ENCODE measurements at regions not wholly inside any gene's neighbourhood (a gene's known extent, or its start where the extent isn't known, plus 50 kb on each side); places are given as distances from the start of the nearest gene placed in this dataset.

- WGBS, 2 experiments, result 66 to 85% methylated on average over 2 to 3 of the region's 3 CpGs
These were observed 716.0 kb upstream of the REG3G start for GRCh38 chr2:78309460-78309859.

GRCh38 chr2:78315368-78315767, 710.1 kb upstream of the REG3G start:
- Histone ChIP-seq H3K9me3 (ENCODE audit: control insufficient read depth, low read length) (no peaks in the 10 kb centered on the region), H3K27me3 (ENCODE audit: control insufficient read depth, insufficient read depth, low read length, poor library complexity, severe bottlenecking) (no peaks in the 10 kb centered on the region), H3K27ac (ENCODE audit: insufficient read depth, low read depth, low read length, poor library complexity, severe bottlenecking) (no peak overlapping the region), H3K4me3 (ENCODE audit: insufficient read depth, low read depth, low read length) (no peak overlapping the region), H3K4me1 (ENCODE audit: control insufficient read depth, insufficient read depth, low read length) (no peaks in the 10 kb centered on the region), H3K36me3 (ENCODE audit: control insufficient read depth, insufficient read depth, low read length) (no peaks in the 10 kb centered on the region)

More at GRCh38 chr2:78309460-78309859, 716.0 kb upstream of the REG3G start:
- Histone ChIP-seq H3K9me3 (ENCODE audit: control insufficient read depth, low read length) (no peaks in the 10 kb centered on the region), H3K4me1 (ENCODE audit: control insufficient read depth, insufficient read depth, low read length) (peaks cover 3% of the 10 kb centered on the region), H3K27ac (ENCODE audit: insufficient read depth, low read depth, low read length, poor library complexity, severe bottlenecking) (no peak overlapping the region), H3K4me3 (ENCODE audit: insufficient read depth, low read depth, low read length) (no peak overlapping the region), H3K27me3 (ENCODE audit: control insufficient read depth, insufficient read depth, low read length, poor library complexity, severe bottlenecking) (no peaks in the 10 kb centered on the region), H3K36me3 (ENCODE audit: control insufficient read depth, insufficient read depth, low read length) (no peaks in the 10 kb centered on the region)

- H3K27ac ChIP-seq (ENCODE audit: insufficient read depth, low read depth, low read length, poor library complexity, severe bottlenecking), result no peak overlapping the region
- no peaks in the 10 kb centered on the region for H3K36me3 ChIP-seq (ENCODE audit: control insufficient read depth, insufficient read depth, low read length)
- H3K9me3 ChIP-seq (ENCODE audit: control insufficient read depth, low read length), result no peaks in the 10 kb centered on the region
- no peaks in the 10 kb centered on the region for H3K4me1 ChIP-seq (ENCODE audit: control insufficient read depth, insufficient read depth, low read length)
- H3K27me3 ChIP-seq (ENCODE audit: control insufficient read depth, insufficient read depth, low read length, poor library complexity, severe bottlenecking), result no peaks in the 10 kb centered on the region
- WGBS, 2 experiments, result 45 to 67% methylated on average over 2 of the region's 2 CpGs
- no peak overlapping the region for H3K4me3 ChIP-seq (ENCODE audit: insufficient read depth, low read depth, low read length)
These were observed 707.2 kb upstream of the REG3G start for GRCh38 chr2:78318275-78318674.

- no peak overlapping the region for H3K4me3 ChIP-seq (ENCODE audit: insufficient read depth, low read depth, low read length)
- H3K4me1 ChIP-seq (ENCODE audit: control insufficient read depth, insufficient read depth, low read length), result no peaks in the 10 kb centered on the region
- no peaks in the 10 kb centered on the region for H3K9me3 ChIP-seq (ENCODE audit: control insufficient read depth, low read length)
- no peaks in the 10 kb centered on the region for H3K36me3 ChIP-seq (ENCODE audit: control insufficient read depth, insufficient read depth, low read length)
- H3K27me3 ChIP-seq (ENCODE audit: control insufficient read depth, insufficient read depth, low read length, poor library complexity, severe bottlenecking), result no peaks in the 10 kb centered on the region
- no peak overlapping the region for H3K27ac ChIP-seq (ENCODE audit: insufficient read depth, low read depth, low read length, poor library complexity, severe bottlenecking)
These were observed 695.3 kb upstream of the REG3G start for GRCh38 chr2:78330193-78330592.

- Histone ChIP-seq H3K27ac (ENCODE audit: insufficient read depth, low read depth, low read length, poor library complexity, severe bottlenecking) (no peak overlapping the region), H3K4me3 (ENCODE audit: insufficient read depth, low read depth, low read length) (no peak overlapping the region), H3K27me3 (ENCODE audit: control insufficient read depth, insufficient read depth, low read length, poor library complexity, severe bottlenecking) (no peaks in the 10 kb centered on the region), H3K4me1 (ENCODE audit: control insufficient read depth, insufficient read depth, low read length) (no peaks in the 10 kb centered on the region), H3K36me3 (ENCODE audit: control insufficient read depth, insufficient read depth, low read length) (no peaks in the 10 kb centered on the region), H3K9me3 (ENCODE audit: control insufficient read depth, low read length) (no peaks in the 10 kb centered on the region)
- WGBS, 2 experiments, result 79% methylated on average over 1 of the region's 3 CpGs; no CpG with 5 or more reads in 1 of the 2 experiments
These were observed 674.3 kb upstream of the REG3G start for GRCh38 chr2:78351208-78351607.

GRCh38 chr2:78353168-78353567, 672.3 kb upstream of the REG3G start:
- H3K27me3 ChIP-seq (ENCODE audit: control insufficient read depth, insufficient read depth, low read length, poor library complexity, severe bottlenecking), result no peaks in the 10 kb centered on the region
- H3K9me3 ChIP-seq (ENCODE audit: control insufficient read depth, low read length), result no peaks in the 10 kb centered on the region
- H3K36me3 ChIP-seq (ENCODE audit: control insufficient read depth, insufficient read depth, low read length), result no peaks in the 10 kb centered on the region
- 89% methylated on average over 1 of the region's 1 CpG; no CpG with 5 or more reads in 1 of the 2 experiments for WGBS, 2 experiments
- H3K4me3 ChIP-seq (ENCODE audit: insufficient read depth, low read depth, low read length), result no peak overlapping the region
- no peaks in the 10 kb centered on the region for H3K4me1 ChIP-seq (ENCODE audit: control insufficient read depth, insufficient read depth, low read length)
- no peak overlapping the region for H3K27ac ChIP-seq (ENCODE audit: insufficient read depth, low read depth, low read length, poor library complexity, severe bottlenecking)

- Histone ChIP-seq H3K4me3 (ENCODE audit: insufficient read depth, low read depth, low read length) (no peak overlapping the region), H3K27me3 (ENCODE audit: control insufficient read depth, insufficient read depth, low read length, poor library complexity, severe bottlenecking) (no peaks in the 10 kb centered on the region), H3K36me3 (ENCODE audit: control insufficient read depth, insufficient read depth, low read length) (no peaks in the 10 kb centered on the region), H3K9me3 (ENCODE audit: control insufficient read depth, low read length) (no peaks in the 10 kb centered on the region), H3K4me1 (ENCODE audit: control insufficient read depth, insufficient read depth, low read length) (no peaks in the 10 kb centered on the region), H3K27ac (ENCODE audit: insufficient read depth, low read depth, low read length, poor library complexity, severe bottlenecking) (no peak overlapping the region)
- WGBS, 2 experiments, result 86 to 97% methylated on average over 2 of the region's 2 CpGs
These were observed 669.5 kb upstream of the REG3G start for GRCh38 chr2:78355967-78356366.

- Histone ChIP-seq H3K27ac (ENCODE audit: insufficient read depth, low read depth, low read length, poor library complexity, severe bottlenecking) (no peak overlapping the region), H3K4me1 (ENCODE audit: control insufficient read depth, insufficient read depth, low read length) (no peaks in the 10 kb centered on the region), H3K4me3 (ENCODE audit: insufficient read depth, low read depth, low read length) (no peak overlapping the region), H3K36me3 (ENCODE audit: control insufficient read depth, insufficient read depth, low read length) (no peaks in the 10 kb centered on the region), H3K9me3 (ENCODE audit: control insufficient read depth, low read length) (no peaks in the 10 kb centered on the region), H3K27me3 (ENCODE audit: control insufficient read depth, insufficient read depth, low read length, poor library complexity, severe bottlenecking) (no peaks in the 10 kb centered on the region)
- 60 to 77% methylated on average over 2 of the region's 2 CpGs for WGBS, 2 experiments
These were observed 641.9 kb upstream of the REG3G start for GRCh38 chr2:78383576-78383975.

GRCh38 chr2:78397198-78397597, 628.3 kb upstream of the REG3G start:
- Histone ChIP-seq H3K36me3 (ENCODE audit: control insufficient read depth, insufficient read depth, low read length) (no peaks in the 10 kb centered on the region), H3K9me3 (ENCODE audit: control insufficient read depth, low read length) (no peaks in the 10 kb centered on the region), H3K27ac (ENCODE audit: insufficient read depth, low read depth, low read length, poor library complexity, severe bottlenecking) (no peak overlapping the region), H3K4me1 (ENCODE audit: control insufficient read depth, insufficient read depth, low read length) (no peaks in the 10 kb centered on the region), H3K4me3 (ENCODE audit: insufficient read depth, low read depth, low read length) (no peak overlapping the region), H3K27me3 (ENCODE audit: control insufficient read depth, insufficient read depth, low read length, poor library complexity, severe bottlenecking) (no peaks in the 10 kb centered on the region)
- 93 to 94% methylated on average over 6 of the region's 6 CpGs for WGBS, 2 experiments

- H3K27ac ChIP-seq (ENCODE audit: insufficient read depth, low read depth, low read length, poor library complexity, severe bottlenecking), result no peak overlapping the region
- no peaks in the 10 kb centered on the region for H3K4me1 ChIP-seq (ENCODE audit: control insufficient read depth, insufficient read depth, low read length)
- H3K4me3 ChIP-seq (ENCODE audit: insufficient read depth, low read depth, low read length), result no peak overlapping the region
- 93% methylated on average over 7 of the region's 7 CpGs for WGBS, 2 experiments
- no peaks in the 10 kb centered on the region for H3K27me3 ChIP-seq (ENCODE audit: control insufficient read depth, insufficient read depth, low read length, poor library complexity, severe bottlenecking)
- H3K9me3 ChIP-seq (ENCODE audit: control insufficient read depth, low read length), result no peaks in the 10 kb centered on the region
- no peaks in the 10 kb centered on the region for H3K36me3 ChIP-seq (ENCODE audit: control insufficient read depth, insufficient read depth, low read length)
These were observed 617.3 kb upstream of the REG3G start for GRCh38 chr2:78407960-78408794.

- no peaks in the 10 kb centered on the region for H3K4me1 ChIP-seq (ENCODE audit: control insufficient read depth, insufficient read depth, low read length)
- H3K4me3 ChIP-seq (ENCODE audit: insufficient read depth, low read depth, low read length), result no peak overlapping the region
- no peak overlapping the region for H3K27ac ChIP-seq (ENCODE audit: insufficient read depth, low read depth, low read length, poor library complexity, severe bottlenecking)
- H3K27me3 ChIP-seq (ENCODE audit: control insufficient read depth, insufficient read depth, low read length, poor library complexity, severe bottlenecking), result no peaks in the 10 kb centered on the region
- no peaks in the 10 kb centered on the region for H3K9me3 ChIP-seq (ENCODE audit: control insufficient read depth, low read length)
- H3K36me3 ChIP-seq (ENCODE audit: control insufficient read depth, insufficient read depth, low read length), result no peaks in the 10 kb centered on the region
- WGBS, 2 experiments, result 93 to 98% methylated on average over 2 of the region's 2 CpGs
These were observed 616.7 kb upstream of the REG3G start for GRCh38 chr2:78408795-78409118.
